ENCODE measurements at regions not wholly inside any gene's neighbourhood (a gene's known extent, or its start where the extent isn't known, plus 50 kb on each side); places are given as distances from the start of the nearest gene placed in this dataset.

GRCh38 chr13:65535370-65535769 is 1694.8 kb downstream of the PCDH9 start:
- TF ChIP-seq CTCF (conservative IDR thresholded peaks at IDR 0.05; ENCODE audit: low read depth, low read length): no peak
- TF ChIP-seq FOS (IDR thresholded peaks at IDR 0.05; ENCODE audit: low read depth, low read length): no peak
- no peak for TF ChIP-seq RAD21 (IDR thresholded peaks at IDR 0.05; ENCODE audit: low read length)
- no peak for TF ChIP-seq SMC3 (IDR thresholded peaks at IDR 0.05; ENCODE audit: low read depth, low read length)
- no peak for TF ChIP-seq POLR2A (IDR thresholded peaks at IDR 0.05; ENCODE audit: low read depth, low read length)
- TF ChIP-seq ELK1 (IDR thresholded peaks at IDR 0.05; ENCODE audit: borderline replicate concordance, low read depth, low read length): no peak
- no peak for TF ChIP-seq RCOR1 (IDR thresholded peaks at IDR 0.05; ENCODE audit: insufficient replicate concordance, low read length)
- no peak for TF ChIP-seq BHLHE40 (IDR thresholded peaks at IDR 0.05; ENCODE audit: low read depth, low read length)
- TF ChIP-seq RFX5 (IDR thresholded peaks at IDR 0.05; ENCODE audit: low read depth, low read length): no peak
- TF ChIP-seq NFE2L2 (IDR thresholded peaks at IDR 0.05; ENCODE audit: low read depth, low read length): no peak
- TF ChIP-seq USF2 (IDR thresholded peaks at IDR 0.05; ENCODE audit: low read depth, low read length): no peak
- TF ChIP-seq MXI1 (IDR thresholded peaks at IDR 0.05; ENCODE audit: borderline replicate concordance, low read depth, low read length): no peak
